Ishikawa (cell line): ENCODE measurements at regions not wholly inside any gene's neighbourhood (a gene's known extent, or its start where the extent isn't known, plus 50 kb on each side); places are given as distances from the start of the nearest gene placed in this dataset.

Source experiments
- CEBPB ChIP-seq: IDR thresholded peaks from 2 replicates; pipeline ENCODE4 v1.6.1; 2012
- RAD21 ChIP-seq: IDR thresholded peaks from 2 replicates; pipeline ENCODE4 v1.6.1; 2012; ENCODE audit warnings: low read depth
- TAF1 ChIP-seq: IDR thresholded peaks from 2 replicates; pipeline ENCODE4 v1.6.1; 2012; ENCODE audit warnings: low read depth, mild to moderate bottlenecking
- YY1 ChIP-seq: IDR thresholded peaks from 2 replicates; pipeline ENCODE4 v1.6.1; 2012; ENCODE audit warnings: low read depth
- TF ChIP-seq, protein P1 (sequence below): IDR thresholded peaks from 2 replicates; pipeline ENCODE4 v1.6.1; 2012

DNA sequence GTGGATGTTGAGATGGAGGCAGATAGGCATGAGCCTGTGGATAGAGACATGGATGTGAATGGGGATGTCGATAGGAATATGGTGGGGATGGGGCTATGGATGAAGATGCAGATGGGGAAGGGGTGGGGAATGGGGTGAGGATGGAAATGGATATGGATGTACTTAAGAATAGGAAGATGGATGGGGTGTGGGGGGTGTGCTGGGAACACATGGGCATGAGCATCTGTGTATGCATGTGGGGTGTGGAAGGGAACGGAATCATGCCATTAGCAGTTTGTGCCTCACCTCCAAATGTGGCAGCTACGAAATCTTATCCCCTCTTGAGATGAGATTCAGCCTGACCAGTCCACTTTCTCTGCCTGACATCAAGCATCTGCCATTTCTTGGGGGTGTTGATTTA, 359.5 kb upstream of the MGMT start:
- TF ChIP-seq, protein P1, sequence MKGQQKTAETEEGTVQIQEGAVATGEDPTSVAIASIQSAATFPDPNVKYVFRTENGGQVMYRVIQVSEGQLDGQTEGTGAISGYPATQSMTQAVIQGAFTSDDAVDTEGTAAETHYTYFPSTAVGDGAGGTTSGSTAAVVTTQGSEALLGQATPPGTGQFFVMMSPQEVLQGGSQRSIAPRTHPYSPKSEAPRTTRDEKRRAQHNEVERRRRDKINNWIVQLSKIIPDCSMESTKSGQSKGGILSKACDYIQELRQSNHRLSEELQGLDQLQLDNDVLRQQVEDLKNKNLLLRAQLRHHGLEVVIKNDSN, result no peak
- TF ChIP-seq RAD21, result no peak
- no peak for TF ChIP-seq TAF1
- no peak for TF ChIP-seq CEBPB
- TF ChIP-seq YY1, result no peak
